T47D (cell line): ENCODE measurements at regions not wholly inside any gene's neighbourhood (a gene's known extent, or its start where the extent isn't known, plus 50 kb on each side); places are given as distances from the start of the nearest gene placed in this dataset.
"Not testable (repeated sequence)": the region's sequence is repeated elsewhere in the genome, so short reads cannot be mapped to it uniquely, and the experiment has no call there.

ENCODE experiments used
- DNase-seq, 2 experiments: peaks; one replicate each; pipeline versions ENCODE4 v3.0.0 to v3.0.0-alpha.2; 2011 to 2012; ENCODE audit warnings: low read depth in 1 of 2, low spot score in 1 of 2
- JUND ChIP-seq: IDR thresholded peaks from 2 replicates; pipeline ENCODE4 v1.6.1; 2012; ENCODE audit warnings: low read depth
- in situ Hi-C: cut with HindIII; loops from 2 replicates; pipeline ENCODE4 v1.10.0; 2016; ENCODE audit warnings: low sequenced_read_pairs, low pct_unique_long_range_greater_than_20kb

DNA sequence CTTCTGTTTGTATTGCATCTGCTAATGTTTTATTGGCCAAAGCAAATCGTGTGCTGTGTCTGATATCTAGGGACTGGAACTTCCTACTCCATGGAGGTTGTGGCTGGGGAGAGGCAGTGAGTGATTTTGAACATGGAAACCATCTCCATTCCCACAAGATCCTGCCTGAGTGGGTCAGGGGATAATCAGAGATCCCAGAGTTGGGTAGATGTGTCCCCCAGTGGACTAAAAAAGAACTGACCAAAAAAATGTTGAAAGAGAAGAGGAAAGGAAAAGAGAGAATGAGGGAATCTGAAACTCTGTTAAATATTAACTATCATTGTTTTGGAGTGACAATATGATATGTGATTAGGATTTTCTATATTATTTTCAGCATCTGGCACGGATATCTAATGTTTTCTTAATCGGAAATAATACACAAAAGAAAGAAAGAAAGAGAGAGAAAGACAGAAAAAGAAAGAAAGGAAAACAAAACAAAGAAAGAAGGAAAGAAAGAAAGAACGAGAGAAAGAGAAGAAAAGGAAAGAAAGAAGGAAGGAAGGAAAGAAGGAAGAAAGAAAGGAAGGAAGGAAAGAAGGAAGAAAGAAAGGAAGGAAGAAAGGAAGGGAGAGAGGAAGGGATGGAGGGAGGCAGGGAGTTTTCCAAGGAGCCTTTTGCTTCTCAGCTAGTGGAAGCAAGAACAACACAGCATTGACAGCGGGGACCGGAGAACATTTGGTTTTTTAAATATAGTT, 638.5 kb downstream of the CCSER2 start:
- in situ Hi-C loops: no loop called here
- DNase-seq: peak in 1 of 2 experiments; percentile 15
- no peak for TF ChIP-seq JUND

DNA sequence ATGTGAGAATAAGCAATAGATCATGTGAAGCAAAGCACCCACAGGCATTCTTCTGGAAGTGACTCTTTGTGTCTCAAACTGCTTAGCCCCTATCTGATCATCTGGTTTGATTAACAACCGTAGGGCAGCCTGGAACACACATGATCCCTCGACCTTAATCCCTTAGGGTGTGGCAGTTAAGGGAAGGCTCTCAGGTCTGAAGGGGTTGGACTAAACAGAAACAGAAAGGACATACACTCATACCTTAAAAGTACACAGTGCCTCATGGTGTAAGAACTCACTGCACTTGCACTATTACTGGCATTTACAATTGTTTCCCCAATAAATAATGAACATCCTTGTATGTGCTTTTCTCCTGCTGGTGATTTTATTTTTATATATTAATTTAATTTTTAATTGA, 640.9 kb downstream of the CCSER2 start:
- in situ Hi-C loops: not testable (repeated sequence)
- peak in 1 of 2 experiments; percentile 45 for DNase-seq

DNA sequence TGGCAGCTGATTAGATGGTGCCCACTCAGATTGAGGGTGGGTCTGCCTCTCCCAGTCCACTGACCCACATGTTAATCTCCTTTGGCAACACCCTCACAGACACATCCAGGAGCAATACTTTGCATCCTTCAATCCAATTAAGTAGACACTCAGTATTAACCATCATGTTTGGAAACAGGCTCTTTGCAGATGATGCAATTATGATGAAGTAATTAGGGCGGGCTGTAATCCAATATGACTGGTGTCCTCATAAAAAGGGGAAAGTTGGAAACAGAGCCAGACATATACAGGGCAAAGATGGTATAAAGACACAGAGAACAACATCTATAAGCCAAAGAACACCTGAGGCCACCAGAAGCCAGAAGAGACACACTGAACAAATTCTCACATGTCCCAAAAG, 658.6 kb downstream of the CCSER2 start:
- no peak for DNase-seq
- in situ Hi-C loops: no loop called here
- no peak for TF ChIP-seq JUND

DNA sequence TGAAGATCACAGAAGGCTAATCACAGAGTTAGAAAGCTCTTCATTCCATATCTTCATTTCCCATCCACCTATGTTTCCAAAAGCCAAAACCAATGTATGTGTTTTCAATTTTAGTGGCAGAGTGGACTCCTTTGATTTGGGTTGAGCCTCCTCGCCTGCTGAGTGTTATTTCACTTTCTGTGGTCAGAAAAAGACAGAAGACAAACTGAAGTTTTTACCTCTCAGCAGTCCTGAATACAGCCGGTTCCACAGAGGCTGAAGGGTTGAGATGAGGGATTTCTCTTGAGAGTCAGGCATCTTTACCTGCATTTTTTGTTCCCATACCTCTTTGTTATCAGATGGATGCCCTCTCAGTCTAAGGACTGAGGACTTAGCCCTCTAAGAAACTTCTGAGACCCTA, 659.6 kb downstream of the CCSER2 start:
- DNase-seq: no peak
- in situ Hi-C loops: no loop called here
- no peak for TF ChIP-seq JUND

DNA sequence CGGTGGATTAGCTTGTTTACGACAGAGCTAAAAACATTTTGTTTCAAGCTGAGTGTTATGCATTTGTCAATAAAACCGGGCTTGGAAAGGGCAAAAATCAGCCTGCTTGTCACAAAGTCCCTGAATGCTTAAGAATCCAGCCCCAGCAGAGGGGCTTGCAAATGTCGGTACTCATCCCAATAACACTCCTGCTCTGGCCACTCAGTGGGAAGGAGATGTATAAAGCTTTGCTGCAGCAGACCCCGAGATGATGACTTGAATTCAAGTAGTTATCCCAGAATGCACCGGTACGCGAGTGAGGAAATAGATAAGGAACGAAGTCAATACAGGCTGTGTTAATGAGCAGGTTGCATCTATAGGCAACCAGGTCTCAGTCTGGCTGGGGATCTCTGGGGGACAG, 662.3 kb downstream of the CCSER2 start:
- no peak for TF ChIP-seq JUND
- in situ Hi-C loops: no loop called here
- no peak for DNase-seq

DNA sequence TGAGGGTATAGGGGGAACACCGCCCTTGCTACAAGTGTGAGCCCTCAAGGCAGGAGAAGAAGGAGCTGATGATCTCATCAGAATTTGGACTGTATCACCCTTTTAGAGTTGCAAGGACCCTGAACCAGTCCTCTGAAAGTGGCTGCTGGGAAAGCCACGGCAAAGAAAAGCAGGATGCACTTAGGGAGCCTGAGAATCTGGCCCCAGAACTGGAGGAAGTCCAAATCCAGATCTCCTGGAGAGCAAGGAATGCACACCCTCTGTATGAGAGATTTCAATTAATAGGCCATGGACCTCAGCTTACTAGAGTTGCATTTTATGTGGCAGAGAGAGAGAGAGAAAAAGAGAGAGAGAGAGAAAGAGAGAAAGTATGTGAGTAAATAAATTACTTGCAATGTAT, 662.9 kb downstream of the CCSER2 start:
- no peak for TF ChIP-seq JUND
- DNase-seq: no peak
- in situ Hi-C loops: no loop called here

DNA sequence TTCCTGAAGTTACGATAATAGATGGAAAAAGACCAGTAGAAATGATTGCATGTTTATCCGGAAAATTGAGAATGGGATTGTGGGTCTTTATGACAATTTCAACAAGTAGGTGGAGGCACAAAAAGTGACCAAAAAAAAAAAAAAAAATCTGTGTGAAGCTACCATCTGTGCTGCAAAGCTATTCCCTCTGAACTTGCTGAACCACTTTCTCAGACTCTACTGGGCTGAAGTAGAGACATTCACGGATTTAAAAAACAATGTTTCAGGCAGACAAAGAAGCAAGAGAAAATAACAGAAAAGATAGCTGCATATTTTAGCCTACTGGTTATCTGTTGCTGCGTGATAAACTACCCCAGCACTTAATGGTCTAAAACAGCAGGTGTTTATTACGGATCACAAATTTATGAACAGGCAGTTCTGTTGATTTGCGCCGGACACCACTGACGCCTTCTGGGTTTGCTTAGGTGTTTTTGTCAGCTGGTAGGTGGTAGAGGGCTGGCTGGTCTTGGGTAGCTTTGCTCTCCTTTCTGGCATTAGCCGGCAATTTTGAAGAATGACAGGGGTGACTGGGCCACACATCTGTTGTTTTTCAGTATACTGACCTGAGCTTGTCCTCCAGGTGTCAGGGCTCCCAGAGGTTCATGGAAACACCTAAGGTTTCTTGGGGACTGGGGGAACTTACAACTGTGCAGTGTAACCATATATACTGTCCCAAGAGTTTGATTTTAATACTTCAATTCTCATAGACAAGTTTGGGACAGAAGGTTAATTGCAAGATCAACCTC, 665.1 kb downstream of the CCSER2 start:
- in situ Hi-C loops: no loop called here

DNA sequence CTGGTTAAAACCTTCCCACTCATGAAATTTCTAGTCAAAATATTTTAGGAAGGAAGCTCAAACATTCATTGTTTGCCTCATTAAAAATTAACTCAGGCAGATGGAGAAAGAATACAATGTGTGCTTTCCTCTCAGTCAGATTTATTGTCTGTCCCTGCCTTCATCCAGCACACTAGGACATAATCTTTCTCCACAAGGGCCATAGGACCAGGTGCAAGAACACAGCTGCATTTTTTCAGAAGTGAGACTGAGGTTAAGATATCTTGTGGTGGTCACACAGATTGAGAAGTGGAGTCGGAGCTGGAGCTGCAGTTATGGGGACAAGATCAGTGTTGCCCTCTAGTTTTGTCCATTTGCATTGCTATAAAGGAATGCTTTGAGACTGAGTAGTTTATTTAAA, 666.3 kb downstream of the CCSER2 start:
- DNase-seq: no peak
- no peak for TF ChIP-seq JUND
- in situ Hi-C loops: no loop called here

More for the DNA sequence above, 665.1 kb downstream of the CCSER2 start:
- no peak for DNase-seq
- TF ChIP-seq JUND: no peak

DNA sequence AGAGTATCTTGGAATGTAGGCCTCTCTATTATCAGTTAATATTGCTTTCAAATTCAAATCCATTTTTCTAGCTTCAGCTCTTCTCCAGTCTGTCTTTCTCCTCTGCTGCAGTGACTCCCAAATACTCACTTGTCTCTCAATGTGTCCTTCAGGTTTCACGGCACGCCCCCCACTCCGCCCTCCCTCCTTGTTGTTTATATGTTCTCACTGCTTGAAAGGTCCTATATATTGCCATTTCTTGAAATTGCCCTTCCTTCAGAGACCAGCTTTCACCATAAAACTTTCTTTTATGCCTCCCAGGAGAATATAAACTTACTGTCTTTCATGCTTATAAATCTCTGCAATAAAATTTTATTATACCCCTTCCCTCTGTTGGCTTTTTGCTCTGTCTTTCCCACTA, 668.2 kb downstream of the CCSER2 start:
- in situ Hi-C loops: no loop called here
- DNase-seq: no peak
- TF ChIP-seq JUND: no peak

DNA sequence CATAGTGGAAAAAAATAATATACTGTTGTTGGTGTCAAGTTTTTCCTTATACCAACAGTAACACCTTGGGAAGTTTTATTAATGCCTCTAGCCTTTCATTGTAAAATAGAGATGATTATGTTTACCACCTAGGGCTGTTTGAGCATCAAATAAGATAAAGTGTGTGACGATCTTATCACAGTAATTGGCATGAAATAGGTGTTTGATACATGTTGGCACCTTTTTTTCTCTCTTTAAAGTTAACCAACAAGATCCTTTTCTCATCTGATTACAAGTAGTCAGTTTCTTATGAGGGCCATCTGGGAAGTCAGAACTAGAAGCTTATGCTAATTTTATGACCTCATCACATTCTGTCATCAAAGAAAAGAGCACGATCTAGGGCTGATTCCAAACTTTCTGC, 669.5 kb downstream of the CCSER2 start:
- peak; percentile 73; the same call in 1 of the 2 replicates for TF ChIP-seq JUND
- in situ Hi-C loops: no loop called here
- DNase-seq: no peak

DNA sequence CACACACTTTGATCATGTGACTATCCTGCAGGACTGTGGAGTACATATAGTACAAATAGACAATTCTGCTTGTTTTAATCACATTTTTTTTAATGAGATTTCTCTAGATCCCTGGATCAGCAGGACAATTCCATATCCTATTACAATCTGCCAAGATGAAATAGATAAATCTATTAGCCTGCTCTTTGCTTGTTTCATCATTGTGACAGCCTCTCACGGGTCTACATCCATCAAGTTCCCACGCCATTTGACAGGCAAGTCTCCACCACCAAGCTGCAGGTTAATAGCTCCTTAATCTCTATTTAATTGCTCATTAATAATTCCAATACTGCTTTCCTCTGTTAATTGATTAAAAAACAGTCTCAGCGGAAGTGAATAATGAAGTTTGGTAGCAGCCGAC, 671.5 kb downstream of the CCSER2 start:
- TF ChIP-seq JUND: no peak
- in situ Hi-C loops: no loop called here
- DNase-seq: no peak

DNA sequence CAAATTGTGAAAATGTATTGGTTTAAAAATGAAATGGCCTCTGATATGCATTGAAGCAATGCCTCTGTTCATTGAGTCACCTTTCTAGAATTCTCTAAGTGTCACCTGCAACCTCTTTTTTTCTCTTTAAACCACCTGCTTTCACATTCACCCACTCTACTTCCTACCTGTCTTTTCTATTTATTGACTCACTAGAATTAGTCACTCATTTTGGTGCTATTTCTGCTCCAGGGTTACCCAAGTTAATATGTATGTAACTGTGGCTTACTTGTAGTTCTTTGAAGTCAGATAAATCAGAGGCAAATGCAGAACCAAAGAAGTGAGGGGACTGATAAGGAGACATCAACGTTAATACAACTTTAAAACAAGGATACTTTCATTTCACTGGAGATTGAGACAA, 674.7 kb downstream of the CCSER2 start:
- DNase-seq: no peak
- TF ChIP-seq JUND: no peak
- in situ Hi-C loops: no loop called here

DNA sequence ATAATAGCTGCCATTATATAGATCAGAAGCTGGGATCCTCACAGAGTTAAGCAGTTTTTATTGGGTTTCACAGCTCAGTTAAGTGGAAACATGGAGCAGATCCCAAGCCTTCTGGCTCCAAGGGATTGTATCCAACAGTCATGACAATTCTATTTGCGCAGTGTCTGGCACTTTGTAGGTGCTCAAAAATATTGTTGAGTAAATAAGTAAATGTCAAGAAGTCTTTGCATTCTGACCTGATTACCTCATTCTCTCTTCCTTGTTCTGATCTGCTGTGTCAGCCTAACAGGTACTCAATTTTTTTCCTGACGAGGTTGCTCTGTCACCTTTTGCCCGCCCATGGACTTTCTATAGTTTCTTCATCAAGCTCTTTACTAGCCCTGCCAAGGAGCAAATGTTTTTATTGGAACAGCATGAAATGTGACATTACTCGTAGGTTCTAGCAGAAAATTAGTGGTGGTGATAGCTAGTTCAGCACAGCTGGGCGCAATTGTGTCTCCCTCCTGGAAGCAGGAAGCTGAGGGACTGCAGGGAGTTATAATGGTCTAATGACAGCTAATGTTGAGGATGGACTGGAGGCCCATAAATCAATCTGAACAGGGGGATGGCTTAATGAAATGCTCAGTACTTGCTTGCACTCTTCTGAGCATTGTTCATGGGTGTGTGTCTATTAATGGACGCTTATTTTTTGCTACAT, 680.2 kb downstream of the CCSER2 start:
- DNase-seq: peak; percentile 44 to 77
- in situ Hi-C loops: no loop called here
- peak; percentile 69 for TF ChIP-seq JUND
